PC-3 (cell line): ENCODE measurements at regions not wholly inside any gene's neighbourhood (a gene's known extent, or its start where the extent isn't known, plus 50 kb on each side); places are given as distances from the start of the nearest gene placed in this dataset.

Source experiments
- EZH2 ChIP-seq: fragments of 300-600 bp; sonication (generic); IDR thresholded peaks from one replicate; pipeline ENCODE4 v1.6.1; 2017; ENCODE audit warnings: antibody characterized with exemption, mild to moderate bottlenecking, low read length; ENCODE audit not compliant: unreplicated experiment
- EZH2phosphoT487 ChIP-seq: fragments of 300-600 bp; sonication (generic); IDR thresholded peaks from 2 replicates; pipeline ENCODE4 v1.6.1; 2018; ENCODE audit warnings: mild to moderate bottlenecking, antibody characterized with exemption, low read length, borderline replicate concordance
- TF ChIP-seq, protein P1 (sequence below): fragments of 300-600 bp; sonication (generic); conservative IDR thresholded peaks from 2 replicates; pipeline ENCODE4 v1.5.1; 2017; ENCODE audit warnings: antibody characterized with exemption, low read depth, mild to moderate bottlenecking, low read length

DNA sequence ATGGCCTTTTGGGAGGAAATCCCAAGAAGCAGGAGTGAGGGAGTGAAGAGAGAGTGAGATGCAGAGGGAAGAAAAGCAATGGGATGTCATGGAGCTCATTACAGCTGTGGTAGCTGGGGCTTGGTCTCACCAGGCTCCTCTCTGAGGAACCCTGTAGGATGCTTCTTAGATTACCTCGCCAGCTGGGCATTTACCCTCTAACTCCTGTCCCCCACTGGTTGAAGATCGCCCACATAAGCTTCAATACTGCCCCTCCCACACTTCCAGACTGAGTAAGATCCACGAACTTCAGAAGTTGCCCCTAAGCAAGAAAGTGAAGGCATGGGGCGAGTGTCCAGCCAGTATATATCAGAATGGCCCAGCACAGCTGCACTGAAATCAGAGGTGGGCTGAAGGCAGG is 58.1 kb upstream of the SLC35B4 start:
- TF ChIP-seq, protein P1, sequence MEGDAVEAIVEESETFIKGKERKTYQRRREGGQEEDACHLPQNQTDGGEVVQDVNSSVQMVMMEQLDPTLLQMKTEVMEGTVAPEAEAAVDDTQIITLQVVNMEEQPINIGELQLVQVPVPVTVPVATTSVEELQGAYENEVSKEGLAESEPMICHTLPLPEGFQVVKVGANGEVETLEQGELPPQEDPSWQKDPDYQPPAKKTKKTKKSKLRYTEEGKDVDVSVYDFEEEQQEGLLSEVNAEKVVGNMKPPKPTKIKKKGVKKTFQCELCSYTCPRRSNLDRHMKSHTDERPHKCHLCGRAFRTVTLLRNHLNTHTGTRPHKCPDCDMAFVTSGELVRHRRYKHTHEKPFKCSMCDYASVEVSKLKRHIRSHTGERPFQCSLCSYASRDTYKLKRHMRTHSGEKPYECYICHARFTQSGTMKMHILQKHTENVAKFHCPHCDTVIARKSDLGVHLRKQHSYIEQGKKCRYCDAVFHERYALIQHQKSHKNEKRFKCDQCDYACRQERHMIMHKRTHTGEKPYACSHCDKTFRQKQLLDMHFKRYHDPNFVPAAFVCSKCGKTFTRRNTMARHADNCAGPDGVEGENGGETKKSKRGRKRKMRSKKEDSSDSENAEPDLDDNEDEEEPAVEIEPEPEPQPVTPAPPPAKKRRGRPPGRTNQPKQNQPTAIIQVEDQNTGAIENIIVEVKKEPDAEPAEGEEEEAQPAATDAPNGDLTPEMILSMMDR, result no peak
- TF ChIP-seq EZH2, result no peak
- TF ChIP-seq EZH2phosphoT487, result no peak
